HCT116 (cell line): ENCODE measurements at regions not wholly inside any gene's neighbourhood (a gene's known extent, or its start where the extent isn't known, plus 50 kb on each side); places are given as distances from the start of the nearest gene placed in this dataset.

Experiments used
- ATAC-seq: fragments of 200-7000 bp; cut with Tn5 transposase; 2 replicates; pipeline ENCODE4 v1.9.1; 2020; ENCODE audit warnings: mild to moderate bottlenecking, moderate library complexity
- BruUV-seq: library from RNA; stranded (reverse); fragments of 400-500 nt; replicated peaks from 2 replicates; lab custom pipeline; 2021; lab: Mats Ljungman, UMichigan
- CTCF ChIA-PET: fragments of 300-600 bp; sonication (Branson Sonifier 250); formaldehyde crosslinking; loops from one replicate; lab custom pipeline; 2021; ENCODE audit warnings: antibody characterized with exemption; lab: Charles Lee
- POLR2A ChIA-PET: fragments of 300-600, 350-600 bp; sonication (Branson Sonifier 250); formaldehyde crosslinking; loops from one replicate; lab custom pipeline; 2021; ENCODE audit warnings: antibody characterized with exemption; lab: Charles Lee
- RAD21 ChIA-PET, 2 experiments: fragments of 300-600 bp; sonication (Branson Sonifier 250); formaldehyde crosslinking; loops; one replicate each; lab custom pipeline; 2023; ENCODE audit warnings: low total read pairs in 2 of 2; ENCODE audit not compliant: uncharacterized antibody in 2 of 2, unreplicated experiment in 2 of 2, low non-redundant PET in 1 of 2; lab: Charles Lee
- DNase-seq: peaks from one replicate; pipeline ENCODE4 v3.0.0-alpha.2; 2010; ENCODE audit warnings: low read depth, low spot score
- H2AFZ ChIP-seq: fragments of 200-600 bp; shearing (Covaris generic), sonication (generic); 2 replicates; pipeline ENCODE4 v1.6.1; 2017; ENCODE audit warnings: low read depth, mixed run types, mixed read lengths, antibody characterized with exemption, low read length; ENCODE audit not compliant: poor library complexity, severe bottlenecking
- H3K27ac ChIP-seq: 2 replicates; pipeline ENCODE4 v1.5.1; 2012; ENCODE audit warnings: low read depth, low read length
- H3K27me3 ChIP-seq: fragments of 200-600 bp; sonication (generic); 2 replicates; pipeline ENCODE4 v1.6.1; 2016; ENCODE audit warnings: mixed run types, low read length, mixed read lengths; ENCODE audit not compliant: insufficient read depth
- H3K36me3 ChIP-seq, 2 experiments: fragments of 200-500 bp in 1 of 2; fragments of 200-600 bp in 1 of 2; sonication (Bioruptor generic) in 1 of 2; sonication (generic) in 1 of 2; 2 replicates each; pipeline versions ENCODE4 v1.5.1 to v1.6.1; 2014 to 2016; ENCODE audit warnings: low read length in 2 of 2, inconsistent platforms in 1 of 2, mixed read lengths in 1 of 2, mixed run types in 1 of 2; ENCODE audit not compliant: insufficient read depth in 2 of 2, control insufficient read depth in 1 of 2
- H3K4me1 ChIP-seq, 2 experiments: fragments of 200-600 bp in 1 of 2; sonication (generic) in 1 of 2; 2 replicates each; pipeline versions ENCODE4 v1.5.1 to v1.6.1; 2012 to 2017; ENCODE audit warnings: low read length in 2 of 2, inconsistent platforms in 1 of 2, mild to moderate bottlenecking in 1 of 2, mixed read lengths in 1 of 2, mixed run types in 1 of 2, moderate library complexity in 1 of 2; ENCODE audit not compliant: insufficient read depth in 2 of 2, control insufficient read depth in 1 of 2
- H3K4me2 ChIP-seq: fragments of 200-600 bp; sonication (generic); 2 replicates; pipeline ENCODE4 v1.6.1; 2017; ENCODE audit warnings: mixed run types, low read length, mixed read lengths
- H3K4me3 ChIP-seq, 2 experiments: fragments of 200-600 bp in 1 of 2; sonication (generic) in 1 of 2; replicated peaks in 1 of 2; 2 replicates each; pipeline ENCODE4 v1.5.1; 2011 to 2016; ENCODE audit warnings: low read length in 2 of 2, control low read depth in 1 of 2, low read depth in 1 of 2, mild to moderate bottlenecking in 1 of 2, mixed read lengths in 1 of 2, mixed run types in 1 of 2
- H3K79me2 ChIP-seq: fragments of 200-600 bp; sonication (generic); 2 replicates; pipeline ENCODE4 v1.6.1; 2017; ENCODE audit warnings: mild to moderate bottlenecking, mixed run types, low read length, moderate library complexity, mixed read lengths; ENCODE audit not compliant: insufficient read depth
- H3K9ac ChIP-seq: fragments of 200-600 bp; sonication (generic); 2 replicates; pipeline ENCODE4 v1.6.1; 2016; ENCODE audit warnings: low read length, mixed read lengths
- H3K9me2 ChIP-seq: fragments of 200-600 bp; sonication (generic), shearing (Covaris generic); 2 replicates; pipeline ENCODE4 v1.6.1; 2017; ENCODE audit warnings: mixed run types, mild to moderate bottlenecking, moderate library complexity; ENCODE audit not compliant: insufficient read depth
- H3K9me3 ChIP-seq, 2 experiments: fragments of 200-500 bp in 1 of 2; fragments of 200-600 bp in 1 of 2; sonication (Bioruptor generic) in 1 of 2; sonication (generic) in 1 of 2; 2 replicates each; pipeline ENCODE4 v1.6.1; 2014 to 2017; ENCODE audit warnings: low read length in 2 of 2, mixed read lengths in 2 of 2, inconsistent platforms in 1 of 2, low read depth in 1 of 2, mild to moderate bottlenecking in 1 of 2, mixed run types in 1 of 2, moderate library complexity in 1 of 2; ENCODE audit not compliant: control insufficient read depth in 1 of 2, insufficient read depth in 1 of 2
- H4K20me1 ChIP-seq: fragments of 200-600 bp; sonication (generic), shearing (Covaris generic); 2 replicates; pipeline ENCODE4 v1.6.1; 2017; ENCODE audit warnings: mixed run types, mild to moderate bottlenecking, moderate library complexity; ENCODE audit not compliant: insufficient read depth
- ATF3 ChIP-seq: IDR thresholded peaks from 2 replicates; pipeline ENCODE4 v1.6.1; 2012
- CBX3 ChIP-seq: IDR thresholded peaks from 2 replicates; pipeline ENCODE4 v1.6.1; 2012; ENCODE audit warnings: low read depth
- EGR1 ChIP-seq: IDR thresholded peaks from 2 replicates; pipeline ENCODE4 v1.6.1; 2012; ENCODE audit warnings: low read depth
- EZH2 ChIP-seq: fragments of 200-600 bp; sonication (generic); IDR thresholded peaks from 2 replicates; pipeline ENCODE4 v1.6.1; 2017; ENCODE audit warnings: antibody characterized with exemption, mixed run types
- EZH2phosphoT487 ChIP-seq: fragments of 200-600 bp; IDR thresholded peaks from 2 replicates; pipeline ENCODE4 v1.6.1; 2018; ENCODE audit warnings: antibody characterized with exemption, borderline replicate concordance
- FOSL1 ChIP-seq: IDR thresholded peaks from 2 replicates; pipeline ENCODE4 v1.6.1; 2012; ENCODE audit warnings: low read depth
- JUND ChIP-seq: IDR thresholded peaks from 2 replicates; pipeline ENCODE4 v1.6.1; 2012
- POLR2A ChIP-seq: IDR thresholded peaks from 2 replicates; pipeline ENCODE4 v1.7.0; 2011; ENCODE audit warnings: borderline replicate concordance; ENCODE audit not compliant: insufficient read depth, insufficient read length; ENCODE audit errors: extremely low read depth
- ZFX ChIP-seq: fragments of 450-650 bp; IDR thresholded peaks from 2 replicates; pipeline ENCODE4 v1.6.1; 2017
- ZNF274 ChIP-seq: fragments of 200-500 bp; sonication (Bioruptor generic); IDR thresholded peaks from 2 replicates; pipeline ENCODE4 v1.6.1; 2014; ENCODE audit warnings: mild to moderate bottlenecking, low read depth, low read length, inconsistent platforms
- intact Hi-C: fragments of 100-400 bp; cut with micrococcal nuclease; formaldehyde crosslinking; loops from 2 replicates; pipeline ENCODE4 v1.10.0; 2022
- TF ChIP-seq, protein P1 (sequence below): IDR thresholded peaks from 2 replicates; pipeline ENCODE4 v1.6.1; 2012; ENCODE audit warnings: low read depth
- TF ChIP-seq, protein P2 (sequence below), 3 experiments: fragments of 200-600 bp in 1 of 3; sonication (generic) in 1 of 3; IDR thresholded peaks in 2 of 3; conservative IDR thresholded peaks in 1 of 3; 2 replicates each; pipeline ENCODE4 v1.5.1; 2012 to 2017; ENCODE audit warnings: low read depth in 2 of 3, low read length in 2 of 3, antibody characterized with exemption in 1 of 3, borderline replicate concordance in 1 of 3, control low read depth in 1 of 3, mild to moderate bottlenecking in 1 of 3, mixed read lengths in 1 of 3, mixed run types in 1 of 3, moderate library complexity in 1 of 3; ENCODE audit not compliant: insufficient read depth in 1 of 3

- TF ChIP-seq, protein P1, sequence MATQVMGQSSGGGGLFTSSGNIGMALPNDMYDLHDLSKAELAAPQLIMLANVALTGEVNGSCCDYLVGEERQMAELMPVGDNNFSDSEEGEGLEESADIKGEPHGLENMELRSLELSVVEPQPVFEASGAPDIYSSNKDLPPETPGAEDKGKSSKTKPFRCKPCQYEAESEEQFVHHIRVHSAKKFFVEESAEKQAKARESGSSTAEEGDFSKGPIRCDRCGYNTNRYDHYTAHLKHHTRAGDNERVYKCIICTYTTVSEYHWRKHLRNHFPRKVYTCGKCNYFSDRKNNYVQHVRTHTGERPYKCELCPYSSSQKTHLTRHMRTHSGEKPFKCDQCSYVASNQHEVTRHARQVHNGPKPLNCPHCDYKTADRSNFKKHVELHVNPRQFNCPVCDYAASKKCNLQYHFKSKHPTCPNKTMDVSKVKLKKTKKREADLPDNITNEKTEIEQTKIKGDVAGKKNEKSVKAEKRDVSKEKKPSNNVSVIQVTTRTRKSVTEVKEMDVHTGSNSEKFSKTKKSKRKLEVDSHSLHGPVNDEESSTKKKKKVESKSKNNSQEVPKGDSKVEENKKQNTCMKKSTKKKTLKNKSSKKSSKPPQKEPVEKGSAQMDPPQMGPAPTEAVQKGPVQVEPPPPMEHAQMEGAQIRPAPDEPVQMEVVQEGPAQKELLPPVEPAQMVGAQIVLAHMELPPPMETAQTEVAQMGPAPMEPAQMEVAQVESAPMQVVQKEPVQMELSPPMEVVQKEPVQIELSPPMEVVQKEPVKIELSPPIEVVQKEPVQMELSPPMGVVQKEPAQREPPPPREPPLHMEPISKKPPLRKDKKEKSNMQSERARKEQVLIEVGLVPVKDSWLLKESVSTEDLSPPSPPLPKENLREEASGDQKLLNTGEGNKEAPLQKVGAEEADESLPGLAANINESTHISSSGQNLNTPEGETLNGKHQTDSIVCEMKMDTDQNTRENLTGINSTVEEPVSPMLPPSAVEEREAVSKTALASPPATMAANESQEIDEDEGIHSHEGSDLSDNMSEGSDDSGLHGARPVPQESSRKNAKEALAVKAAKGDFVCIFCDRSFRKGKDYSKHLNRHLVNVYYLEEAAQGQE, result no peak
- TF ChIP-seq JUND, result no peak
- no peak for TF ChIP-seq POLR2A
- no peak for TF ChIP-seq CBX3
- no peak for TF ChIP-seq ZFX
- TF ChIP-seq EZH2phosphoT487, result no peak
- TF ChIP-seq, all 23 proteins: peak for 0
These were observed 876.5 kb downstream of the USP25 start (continued) for GRCh38 chr21:16606271-16606670.

DNA sequence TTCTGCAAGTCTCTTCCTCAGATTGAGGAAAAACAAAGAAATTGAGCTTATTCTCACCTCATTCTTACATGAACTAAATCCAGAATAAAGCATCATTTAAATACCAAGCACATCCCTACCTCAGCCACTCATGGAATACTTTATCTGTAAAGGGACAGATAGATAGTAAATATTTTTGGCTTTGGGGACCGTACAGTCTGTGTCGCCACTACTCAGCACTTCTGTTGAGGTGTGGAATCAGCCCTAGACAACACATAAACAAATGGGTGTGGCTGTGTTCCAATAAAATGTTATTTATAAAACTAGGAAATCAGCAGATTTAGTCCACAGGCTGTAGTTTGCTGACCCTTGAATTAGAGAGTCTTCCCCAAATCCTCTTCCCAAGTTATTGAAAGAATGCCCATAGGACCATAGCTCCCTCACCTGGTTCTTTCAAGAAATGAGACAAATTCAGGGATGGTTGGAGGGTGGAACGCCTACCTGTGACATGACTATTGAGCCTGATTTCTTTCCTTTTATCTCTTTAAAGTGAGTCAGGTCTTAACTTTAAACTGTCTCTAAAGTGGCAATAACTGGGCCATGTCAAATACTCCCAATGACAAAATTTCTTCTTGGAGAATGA is 878.5 kb downstream of the USP25 start:
- RAD21 ChIA-PET, result no interaction called here
- Histone ChIP-seq H3K9me2 (no peaks in the 10 kb centered on the region), H3K9me3 (peaks cover 8 to 18% of the 10 kb centered on the region in 2 experiments; a peak in 3 of 4 replicates), H3K27me3 (no peaks in the 10 kb centered on the region), H3K27ac (no peak overlapping the region), H3K36me3 (no peaks in the 10 kb centered on the region), H3K4me2 (no peak overlapping the region), H2AFZ (no peak overlapping the region), H3K4me1 (no peaks in the 10 kb centered on the region), H3K9ac (no peak overlapping the region), H3K79me2 (no peaks in the 10 kb centered on the region), H3K4me3 (no peak overlapping the region), H4K20me1 (no peaks in the 10 kb centered on the region; the same call in 1 of the 2 replicates)
- no peak for DNase-seq
- intact Hi-C loops, result no loop called here
- no TSS peak for BruUV-seq
- ATAC-seq, result no peak
- POLR2A ChIA-PET, result no interaction called here
- TF ChIP-seq ZFX (no peak), FOSL1 (no peak), JUND (no peak), EZH2 (no peak), ZNF274 (no peak), EZH2phosphoT487 (no peak), POLR2A (no peak), EGR1 (no peak), ATF3 (no peak)
- TF ChIP-seq, protein P2, sequence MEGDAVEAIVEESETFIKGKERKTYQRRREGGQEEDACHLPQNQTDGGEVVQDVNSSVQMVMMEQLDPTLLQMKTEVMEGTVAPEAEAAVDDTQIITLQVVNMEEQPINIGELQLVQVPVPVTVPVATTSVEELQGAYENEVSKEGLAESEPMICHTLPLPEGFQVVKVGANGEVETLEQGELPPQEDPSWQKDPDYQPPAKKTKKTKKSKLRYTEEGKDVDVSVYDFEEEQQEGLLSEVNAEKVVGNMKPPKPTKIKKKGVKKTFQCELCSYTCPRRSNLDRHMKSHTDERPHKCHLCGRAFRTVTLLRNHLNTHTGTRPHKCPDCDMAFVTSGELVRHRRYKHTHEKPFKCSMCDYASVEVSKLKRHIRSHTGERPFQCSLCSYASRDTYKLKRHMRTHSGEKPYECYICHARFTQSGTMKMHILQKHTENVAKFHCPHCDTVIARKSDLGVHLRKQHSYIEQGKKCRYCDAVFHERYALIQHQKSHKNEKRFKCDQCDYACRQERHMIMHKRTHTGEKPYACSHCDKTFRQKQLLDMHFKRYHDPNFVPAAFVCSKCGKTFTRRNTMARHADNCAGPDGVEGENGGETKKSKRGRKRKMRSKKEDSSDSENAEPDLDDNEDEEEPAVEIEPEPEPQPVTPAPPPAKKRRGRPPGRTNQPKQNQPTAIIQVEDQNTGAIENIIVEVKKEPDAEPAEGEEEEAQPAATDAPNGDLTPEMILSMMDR (IDR thresholded peaks at IDR 0.05 in 2 of 3, conservative IDR thresholded peaks at IDR 0.05 in 1 of 3; ENCODE audit: borderline replicate concordance in 1 of 3, insufficient read depth in 1 of 3, low read depth in 2 of 3, low read length in 2 of 3), result no peak
- CTCF ChIA-PET, result no interaction called here
